ENCODE measurements at regions not wholly inside any gene's neighbourhood (a gene's known extent, or its start where the extent isn't known, plus 50 kb on each side); places are given as distances from the start of the nearest gene placed in this dataset.

- H3K4me3 ChIP-seq (ENCODE audit: low read depth, low read length), result no peak overlapping the region
- TF ChIP-seq CTCF (IDR thresholded peaks at IDR 0.05; ENCODE audit: borderline replicate concordance, insufficient read depth, low read depth, low read length), result no peak
Observed at GRCh38 chr2:208653383-208653782, 246.8 kb downstream of the PTH2R start.

GRCh38 chr2:208654056-208654455 lies 247.5 kb downstream of the PTH2R start:
- H3K4me3 ChIP-seq (ENCODE audit: low read depth, low read length), result no peak overlapping the region
- no peak for TF ChIP-seq CTCF (IDR thresholded peaks at IDR 0.05; ENCODE audit: borderline replicate concordance, insufficient read depth, low read depth, low read length)

- no peak overlapping the region for H3K4me3 ChIP-seq (ENCODE audit: low read depth, low read length)
- TF ChIP-seq CTCF (IDR thresholded peaks at IDR 0.05; ENCODE audit: borderline replicate concordance, insufficient read depth, low read depth, low read length), result 0 out of 2 replicates have a peak, but pooled peaks have one; percentile 13
Observed at GRCh38 chr2:208657468-208657867, 250.9 kb downstream of the PTH2R start.

DNA sequence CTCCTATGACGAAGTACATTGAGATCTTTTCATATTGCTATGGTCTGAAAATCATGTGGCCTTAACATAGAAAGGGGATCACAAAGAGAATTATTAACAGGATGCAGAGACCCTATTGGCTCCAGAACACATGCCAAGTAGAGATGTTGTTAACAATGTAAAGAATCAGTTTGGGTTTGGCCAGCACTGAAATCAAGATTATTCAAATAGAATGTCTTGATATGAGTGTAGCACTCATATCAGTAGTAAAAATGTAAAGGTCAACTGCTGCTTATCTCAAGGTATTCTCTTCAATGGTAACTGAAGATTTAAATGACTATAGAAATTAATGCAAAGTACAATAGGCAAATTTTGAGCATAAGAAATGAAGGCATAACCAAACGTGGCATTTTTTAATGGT lies 262.8 kb downstream of the PTH2R start:
- TF ChIP-seq CTCF (IDR thresholded peaks at IDR 0.05; ENCODE audit: borderline replicate concordance, insufficient read depth, low read depth, low read length), result no peak
- no peak overlapping the region for H3K4me3 ChIP-seq (ENCODE audit: low read depth, low read length)

GRCh38 chr2:208671284-208671683 lies 264.7 kb downstream of the PTH2R start:
- TF ChIP-seq CTCF (IDR thresholded peaks at IDR 0.05; ENCODE audit: borderline replicate concordance, insufficient read depth, low read depth, low read length), result no peak
- H3K4me3 ChIP-seq (ENCODE audit: low read depth, low read length), result no peak overlapping the region

- no peak overlapping the region for H3K4me3 ChIP-seq (ENCODE audit: low read depth, low read length)
- TF ChIP-seq CTCF (IDR thresholded peaks at IDR 0.05; ENCODE audit: borderline replicate concordance, insufficient read depth, low read depth, low read length), result no peak
Observed at GRCh38 chr2:208671886-208672680, 265.5 kb downstream of the PTH2R start.

DNA sequence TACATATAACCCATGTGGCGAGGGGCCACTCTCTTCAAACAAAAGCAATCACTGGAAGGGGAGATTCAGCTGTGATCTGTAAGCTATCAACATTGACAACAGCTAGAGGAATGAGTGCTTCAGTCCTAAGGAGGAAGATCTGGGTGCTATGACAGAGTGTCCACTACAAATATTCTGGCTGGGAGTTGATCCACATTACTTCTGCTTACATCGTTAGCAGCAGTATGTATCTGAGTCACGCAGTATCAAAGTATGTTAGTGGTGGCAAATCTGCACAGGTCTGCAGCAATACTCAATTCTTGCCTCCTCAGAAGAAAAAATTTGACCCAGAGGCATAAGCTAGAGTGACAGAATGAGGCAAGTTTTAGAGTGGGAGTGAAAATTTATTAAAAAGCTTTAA lies 267.0 kb downstream of the PTH2R start:
- TF ChIP-seq CTCF (IDR thresholded peaks at IDR 0.05; ENCODE audit: borderline replicate concordance, insufficient read depth, low read depth, low read length), result no peak
- no peak overlapping the region for H3K4me3 ChIP-seq (ENCODE audit: low read depth, low read length)

Data from GM12875 (cell line).